HG02678 (cell line): ENCODE measurements at regions not wholly inside any gene's neighbourhood (a gene's known extent, or its start where the extent isn't known, plus 50 kb on each side); places are given as distances from the start of the nearest gene placed in this dataset.

Experiments used
- ATAC-seq: cut with Tn5 transposase; IDR thresholded peaks from one replicate; pipeline ENCODE4 v1.9.1; 2021; ENCODE audit warnings: mild to moderate bottlenecking, moderate library complexity; ENCODE audit not compliant: unreplicated experiment

DNA sequence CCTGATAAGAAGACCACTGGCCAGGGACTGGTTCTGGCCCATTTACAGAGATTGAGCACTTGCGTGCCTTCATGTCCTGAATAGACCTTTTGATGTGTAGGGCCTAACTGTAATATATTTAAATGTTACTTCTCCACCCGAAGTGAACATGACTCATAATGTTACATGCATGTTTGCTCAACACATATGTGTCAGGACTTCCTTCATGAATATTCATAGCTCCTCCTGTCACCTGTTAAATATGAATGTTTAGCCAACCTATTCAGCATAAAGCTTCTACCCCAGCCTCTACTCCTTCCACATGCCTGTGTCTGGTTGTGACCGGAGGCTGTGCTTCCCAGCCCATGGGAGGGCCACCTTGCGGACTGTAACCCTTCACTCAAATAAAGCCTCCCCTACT is 457.5 kb downstream of the IRX1 start:
- no peak for ATAC-seq

DNA sequence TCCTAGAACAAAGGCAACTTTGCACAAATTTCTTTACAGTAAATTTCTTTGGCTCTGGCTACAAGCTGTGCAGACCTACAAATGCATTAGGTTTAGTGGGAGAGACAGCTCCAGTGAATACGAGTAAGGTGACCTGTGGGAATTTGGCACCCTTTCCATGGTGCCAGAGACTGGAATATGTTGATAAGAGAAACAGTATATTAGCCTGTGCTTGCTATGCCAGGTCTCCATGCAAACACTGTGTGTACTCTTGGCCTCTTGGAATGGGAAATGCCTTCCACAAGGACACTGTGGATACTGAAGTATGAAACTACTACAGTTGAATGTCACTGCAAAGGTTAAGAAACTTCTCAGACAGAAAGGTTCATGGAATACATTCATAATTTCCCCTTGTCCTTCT is 458.5 kb downstream of the IRX1 start:
- no peak for ATAC-seq

DNA sequence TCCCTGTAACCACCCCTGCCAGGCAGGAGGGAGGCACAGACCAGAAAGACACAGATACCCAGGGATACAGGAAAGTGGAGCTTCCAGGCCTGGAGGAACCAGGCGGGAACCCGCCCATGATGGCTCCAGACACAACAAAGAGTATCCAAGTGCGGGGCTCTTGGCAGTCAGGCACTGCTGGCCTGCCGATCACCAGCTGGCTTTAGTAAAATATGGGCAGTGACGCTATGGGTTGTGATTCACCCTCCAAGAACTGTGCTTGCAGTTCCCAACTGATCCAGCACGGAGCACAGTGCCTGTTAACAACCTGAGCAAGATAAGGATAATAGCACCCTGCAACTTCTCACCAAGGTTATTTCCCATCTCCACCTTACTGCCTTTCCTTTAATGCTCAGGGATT is 463.3 kb downstream of the IRX1 start:
- ATAC-seq, result no peak

GRCh38 chr5:4065472-4066320 is 470.1 kb downstream of the IRX1 start:
- no peak for ATAC-seq

DNA sequence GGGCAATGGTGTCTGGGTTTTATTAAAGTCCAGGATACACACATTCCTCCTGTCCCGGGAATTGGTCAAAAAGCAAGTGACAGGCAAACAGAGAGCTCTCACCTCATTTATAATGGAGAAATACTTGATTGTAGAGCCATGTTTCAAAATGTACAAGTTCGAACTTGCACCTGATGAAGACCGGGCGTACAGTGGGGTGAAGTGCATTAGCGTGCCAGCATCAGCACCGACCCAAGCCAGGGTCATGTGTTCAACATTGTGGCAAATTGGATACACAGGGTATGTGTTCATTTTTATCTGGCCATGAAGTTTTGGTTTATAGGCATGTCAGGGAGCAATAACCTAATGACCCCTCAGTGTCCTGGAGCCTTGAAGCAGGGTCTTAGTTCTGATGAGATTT is 472.5 kb downstream of the IRX1 start:
- ATAC-seq, result no peak

- no peak for ATAC-seq
These were observed 482.9 kb downstream of the IRX1 start for GRCh38 chr5:4078544-4078943.

GRCh38 chr5:4079831-4080230 is 484.2 kb downstream of the IRX1 start:
- no peak for ATAC-seq

GRCh38 chr5:4080370-4080769 is 484.7 kb downstream of the IRX1 start:
- no peak for ATAC-seq

GRCh38 chr5:4081059-4081458 is 485.4 kb downstream of the IRX1 start:
- ATAC-seq, result no peak

- no peak for ATAC-seq
These were observed 485.8 kb downstream of the IRX1 start for GRCh38 chr5:4081466-4081865.

DNA sequence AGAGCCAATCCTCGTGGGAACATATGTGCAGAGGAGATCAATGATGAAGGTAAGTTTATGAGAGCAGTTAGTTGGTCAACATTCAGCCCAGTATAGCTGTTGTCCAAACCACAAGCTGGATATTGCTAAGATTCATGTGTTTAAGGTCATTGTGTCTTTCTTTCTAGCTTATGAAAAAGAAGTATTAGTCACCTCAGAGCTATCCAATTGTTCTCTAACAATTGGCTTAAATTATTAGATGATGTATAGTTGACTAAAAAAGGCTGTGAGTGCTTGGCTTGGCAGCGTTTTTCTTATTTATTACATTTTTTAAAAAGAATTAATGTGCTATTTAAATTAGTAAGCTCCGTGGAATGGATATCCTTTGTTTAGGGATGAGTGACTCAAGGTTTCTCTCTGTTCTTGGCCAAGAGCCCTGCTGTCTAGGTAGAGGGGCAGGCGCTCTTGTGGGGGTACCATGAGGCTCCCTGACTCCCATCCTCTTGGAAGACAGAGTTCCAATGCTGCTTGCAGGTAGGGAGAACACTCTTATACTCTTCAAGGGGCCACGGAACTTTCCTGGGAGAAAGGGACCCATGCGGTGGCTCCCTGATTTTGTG is 487.4 kb downstream of the IRX1 start:
- no peak for ATAC-seq

DNA sequence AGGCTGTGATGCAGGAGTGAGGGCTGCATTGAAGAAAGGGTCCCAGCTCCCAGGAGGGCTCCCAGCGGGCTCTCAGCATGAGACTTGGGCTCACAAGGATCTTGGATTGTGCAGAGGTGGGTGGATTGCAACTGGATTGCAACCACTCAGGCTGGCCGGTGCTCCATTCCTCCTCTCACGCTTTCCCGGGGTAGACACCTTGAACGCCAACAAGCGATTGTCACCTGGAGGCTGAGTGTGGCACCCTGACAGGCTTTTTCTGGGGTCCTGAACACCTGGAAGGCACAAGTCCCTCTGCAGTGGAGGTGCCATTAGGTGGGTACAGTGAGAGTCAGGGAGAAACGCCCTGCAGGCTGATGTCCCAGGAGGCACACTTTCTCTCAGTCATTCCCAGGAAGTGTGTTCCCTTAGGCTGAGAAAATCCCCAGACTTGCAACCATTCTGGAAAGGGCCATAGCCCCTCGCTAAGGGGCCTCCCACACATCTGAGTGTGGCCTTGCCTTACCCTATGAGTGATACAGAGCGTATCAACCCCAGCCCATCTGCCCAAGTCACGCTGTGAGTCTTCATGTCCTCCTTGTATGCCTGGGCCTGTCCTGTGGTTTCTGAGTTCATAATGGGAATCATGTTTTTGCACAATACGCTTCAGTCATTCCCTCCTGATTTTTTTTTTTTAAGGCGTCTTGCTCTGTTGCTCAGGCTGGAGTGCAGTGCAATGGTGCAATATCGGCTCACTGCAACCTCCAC is 488.1 kb downstream of the IRX1 start:
- no peak for ATAC-seq

- no peak for ATAC-seq
These were observed 490.4 kb downstream of the IRX1 start for GRCh38 chr5:4086081-4086480.

DNA sequence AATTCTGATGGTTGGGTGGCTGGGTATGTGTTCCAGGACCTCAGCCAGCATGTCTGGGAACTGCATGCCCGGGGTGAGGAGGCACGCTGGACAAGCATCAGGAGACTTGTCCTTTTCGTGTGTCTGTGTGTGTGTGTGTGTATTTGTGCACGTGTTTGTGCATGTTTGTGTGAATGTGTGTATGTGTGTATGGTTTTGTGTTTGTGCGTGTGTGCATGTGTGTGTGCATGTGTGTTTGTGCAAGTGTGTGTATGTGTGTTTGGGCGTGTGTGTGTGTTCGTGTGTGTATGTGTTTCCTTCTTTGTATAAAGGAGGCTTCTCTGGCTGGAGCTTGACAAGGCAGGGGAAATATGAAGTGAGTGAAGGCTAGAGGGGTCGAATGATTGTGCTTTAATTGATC is 491.5 kb downstream of the IRX1 start:
- no peak for ATAC-seq

DNA sequence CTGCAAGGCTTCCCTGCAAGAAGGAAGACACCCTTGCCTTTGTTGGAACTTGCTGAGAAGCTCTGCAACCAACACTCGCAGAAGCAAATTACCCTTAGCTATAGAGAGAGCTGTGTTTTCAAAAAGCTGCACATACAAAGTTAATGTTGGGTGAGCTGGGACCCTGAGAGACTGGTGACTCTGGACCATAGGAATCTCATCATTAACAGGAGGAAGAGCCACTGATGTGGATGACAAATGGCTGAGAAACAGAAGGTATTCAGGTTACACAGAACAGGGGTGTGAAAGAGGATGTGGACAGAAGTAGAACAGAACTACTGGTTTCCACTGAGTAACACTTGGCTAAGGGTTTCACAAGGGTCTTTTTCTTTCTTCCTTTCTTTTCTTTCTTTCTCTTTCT is 493.5 kb downstream of the IRX1 start:
- no peak for ATAC-seq

DNA sequence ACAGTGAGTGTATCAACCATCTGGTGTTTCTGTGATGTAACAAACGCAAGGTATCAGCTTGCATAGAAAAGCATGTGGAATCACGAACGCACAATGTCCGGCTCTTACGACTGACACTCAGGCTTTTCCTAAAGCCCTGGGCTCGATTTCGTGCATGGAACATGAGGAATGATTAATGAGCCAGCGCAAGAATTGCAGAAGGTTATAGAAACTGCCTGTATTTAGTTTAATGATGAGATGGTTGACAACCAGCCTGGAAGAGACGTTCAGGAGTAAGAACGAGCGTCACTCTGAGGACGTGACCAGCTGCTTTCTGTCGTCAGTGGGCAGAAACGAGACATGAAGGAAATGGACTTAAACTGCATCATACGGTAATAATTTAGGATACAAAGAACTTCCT is 497.6 kb downstream of the IRX1 start:
- no peak for ATAC-seq

DNA sequence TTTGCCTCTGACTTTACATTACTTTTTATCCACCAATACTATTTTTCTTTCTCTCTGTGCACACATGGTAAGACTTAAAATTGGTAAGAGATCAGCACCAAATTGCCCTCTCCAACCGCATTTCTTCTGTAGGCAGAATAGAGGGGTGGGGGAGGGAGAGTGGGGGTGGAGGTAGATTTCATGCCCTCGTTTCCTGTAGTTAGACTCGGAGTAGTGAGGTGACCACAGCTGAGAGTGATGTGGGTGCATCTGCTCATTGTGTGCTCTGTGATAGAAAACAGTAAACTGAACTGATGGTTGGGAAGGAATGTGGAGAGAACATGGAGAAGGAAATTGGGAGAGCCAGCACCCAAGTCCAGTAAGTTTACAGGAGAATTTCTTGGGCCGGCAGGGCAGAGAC is 498.3 kb downstream of the IRX1 start:
- ATAC-seq, result no peak

DNA sequence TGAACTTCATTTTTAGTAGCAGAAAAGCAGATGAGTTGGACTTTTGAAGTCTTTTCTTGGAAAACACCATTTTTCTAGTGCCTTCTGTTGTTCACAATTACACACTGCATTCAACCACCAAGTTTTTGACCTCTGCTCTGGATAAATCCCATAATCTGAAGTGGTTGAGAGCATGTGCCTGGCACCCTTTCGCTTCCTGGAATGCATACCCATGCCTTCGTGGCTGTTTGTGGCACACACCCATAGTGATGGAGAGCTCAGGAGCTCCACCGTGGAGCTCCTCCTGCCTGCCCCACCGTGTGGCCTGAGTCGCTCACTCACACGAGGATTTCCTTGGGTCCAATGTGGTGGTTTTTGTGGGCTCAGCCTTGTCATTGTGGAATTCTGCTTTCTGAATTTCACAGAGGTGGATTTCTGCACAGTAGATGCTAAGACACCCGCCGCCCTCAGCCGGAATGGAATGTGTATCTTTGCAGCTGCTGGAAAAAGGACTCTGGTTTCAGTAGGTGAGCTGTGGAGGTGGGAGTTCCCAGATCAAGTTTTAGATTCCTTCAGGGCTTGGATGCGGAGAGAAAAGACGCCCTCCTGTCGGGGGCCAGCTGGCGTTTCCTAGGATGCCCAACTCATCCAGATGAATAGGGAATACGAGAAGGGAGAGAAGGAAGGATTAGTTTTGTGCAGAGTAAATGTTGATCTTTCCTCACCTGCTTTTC is 500.4 kb downstream of the IRX1 start:
- no peak for ATAC-seq

- ATAC-seq, result no peak
These were observed 501.6 kb downstream of the IRX1 start for GRCh38 chr5:4097199-4097598.

DNA sequence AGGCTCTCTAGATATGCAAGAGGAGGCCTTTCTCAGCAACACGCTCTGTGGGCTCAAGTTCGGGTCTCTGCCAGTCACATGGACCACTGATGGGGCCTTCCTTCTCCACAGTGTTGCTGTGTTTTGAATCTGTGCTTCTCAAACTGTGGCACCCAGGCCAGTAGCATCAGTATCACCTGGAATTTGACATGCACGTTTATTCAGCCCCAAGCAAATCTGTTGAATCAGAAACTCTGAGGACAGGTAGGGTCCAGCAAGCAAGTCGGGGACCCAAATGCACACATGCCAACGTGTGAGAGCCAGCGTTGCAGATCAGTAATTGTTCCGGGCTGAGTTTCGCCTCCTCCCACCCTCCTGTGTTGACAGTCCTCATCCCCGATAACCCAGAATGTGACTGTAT is 502.6 kb downstream of the IRX1 start:
- no peak for ATAC-seq

DNA sequence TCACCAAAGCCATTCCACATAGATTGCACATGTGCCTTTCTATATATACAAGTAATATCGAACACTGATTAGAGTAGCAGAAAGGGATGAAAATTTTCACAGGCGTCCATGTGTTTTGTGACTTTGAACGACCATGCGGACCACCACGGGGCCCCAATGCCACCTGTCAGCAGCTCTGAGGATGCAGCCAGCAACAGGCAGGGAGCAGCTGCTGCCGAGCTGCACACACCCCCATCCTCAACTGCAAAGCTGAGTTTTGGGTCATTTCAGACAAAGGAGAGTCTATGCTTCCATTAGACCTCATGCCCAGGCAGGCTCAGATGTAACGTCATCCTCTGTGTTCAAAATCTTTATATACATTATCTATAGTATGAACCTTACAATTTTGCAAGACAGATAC is 503.8 kb downstream of the IRX1 start:
- ATAC-seq, result no peak
